NOMO-1 treated with DMSO at 0.1 percent for 48 hours (cell line): ENCODE measurements at regions not wholly inside any gene's neighbourhood (a gene's known extent, or its start where the extent isn't known, plus 50 kb on each side); places are given as distances from the start of the nearest gene placed in this dataset.
"Not testable (repeated sequence)": the region's sequence is repeated elsewhere in the genome, so short reads cannot be mapped to it uniquely, and the experiment has no call there.

Source experiments
- DNase-seq: peaks from one replicate; lab custom pipeline; 2025; ENCODE audit not compliant: unreplicated experiment; lab: John Stamatoyannopoulos, UW

DNA sequence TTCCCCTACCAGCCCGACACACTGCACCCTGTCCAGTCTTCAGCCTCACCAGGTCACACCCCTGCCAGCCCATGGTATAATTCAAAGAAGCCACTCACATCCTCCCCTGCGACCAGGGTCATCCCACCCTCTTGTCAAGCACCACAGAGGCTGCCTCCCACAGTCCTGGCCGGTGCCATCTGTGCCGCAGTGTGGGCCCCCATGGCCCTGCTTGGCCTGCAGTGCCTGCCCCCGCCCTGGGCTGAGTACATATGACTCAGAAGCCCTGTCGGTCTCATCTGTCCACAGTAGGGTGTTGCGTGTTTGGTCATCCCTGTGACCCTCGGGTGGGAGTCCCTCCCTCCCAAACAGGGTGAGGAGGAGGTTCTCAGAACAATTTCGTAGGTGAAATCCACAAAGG lies 190.8 kb upstream of the AJAP1 start:
- DNase-seq, result no peak

DNA sequence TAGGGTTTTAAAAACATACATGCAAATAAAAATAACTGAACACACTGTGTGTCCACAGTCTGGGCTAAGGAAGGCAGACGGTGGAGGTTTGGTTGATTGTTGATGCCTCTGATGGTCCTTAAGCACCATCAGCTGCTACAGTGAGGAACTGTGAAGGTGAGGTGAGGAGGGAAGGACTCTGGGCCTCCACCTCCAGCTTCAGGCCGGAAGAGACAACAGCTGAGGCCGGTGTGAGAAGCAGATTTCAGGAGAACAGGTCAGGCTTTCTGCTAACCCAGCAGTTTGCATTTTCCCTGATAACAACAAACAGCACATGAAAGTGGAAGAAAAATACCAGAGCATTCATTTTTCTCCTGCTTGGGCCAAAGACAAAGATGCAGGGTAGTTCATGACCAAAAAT lies 189.9 kb upstream of the AJAP1 start:
- no peak for DNase-seq

DNA sequence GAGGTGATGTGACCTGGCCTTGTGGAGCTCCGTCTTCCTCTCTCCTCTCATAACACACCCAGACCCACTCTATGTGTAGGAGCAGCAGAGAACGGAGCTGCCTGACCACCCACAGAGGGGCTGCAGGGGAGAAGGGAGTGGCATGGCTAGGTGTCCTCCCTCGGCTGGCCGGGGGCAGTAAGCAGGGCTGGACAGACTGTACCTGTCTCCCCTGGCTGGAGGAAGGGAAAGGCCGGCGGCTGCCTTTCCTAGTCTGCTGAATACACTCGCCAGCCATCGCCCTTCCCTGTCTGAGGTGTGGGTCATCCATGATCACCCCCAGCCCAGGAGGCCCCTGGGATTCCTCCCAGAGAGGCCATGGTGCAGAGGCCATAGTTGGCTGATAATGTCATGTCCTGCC lies 187.2 kb upstream of the AJAP1 start:
- DNase-seq, result no peak

DNA sequence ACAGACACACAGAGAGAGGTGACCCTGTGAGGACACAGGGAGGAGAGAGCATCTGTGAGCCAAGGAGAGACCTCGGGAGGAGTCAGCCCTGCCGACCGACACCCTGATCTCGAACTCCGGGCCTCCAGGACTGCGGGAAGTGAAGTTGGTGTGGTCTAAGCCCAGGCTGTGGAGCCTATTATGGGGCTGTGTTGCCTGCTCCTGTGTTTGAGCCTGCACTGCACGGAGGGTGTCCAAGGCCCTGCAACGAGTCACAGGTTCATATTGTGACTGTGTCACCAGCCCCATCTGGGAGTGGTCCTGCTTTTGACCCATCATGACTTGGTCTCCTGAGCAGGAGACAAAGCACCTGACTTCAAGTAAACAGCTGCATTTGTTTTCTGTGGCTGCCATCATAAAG lies 186.0 kb upstream of the AJAP1 start:
- DNase-seq, result no peak

DNA sequence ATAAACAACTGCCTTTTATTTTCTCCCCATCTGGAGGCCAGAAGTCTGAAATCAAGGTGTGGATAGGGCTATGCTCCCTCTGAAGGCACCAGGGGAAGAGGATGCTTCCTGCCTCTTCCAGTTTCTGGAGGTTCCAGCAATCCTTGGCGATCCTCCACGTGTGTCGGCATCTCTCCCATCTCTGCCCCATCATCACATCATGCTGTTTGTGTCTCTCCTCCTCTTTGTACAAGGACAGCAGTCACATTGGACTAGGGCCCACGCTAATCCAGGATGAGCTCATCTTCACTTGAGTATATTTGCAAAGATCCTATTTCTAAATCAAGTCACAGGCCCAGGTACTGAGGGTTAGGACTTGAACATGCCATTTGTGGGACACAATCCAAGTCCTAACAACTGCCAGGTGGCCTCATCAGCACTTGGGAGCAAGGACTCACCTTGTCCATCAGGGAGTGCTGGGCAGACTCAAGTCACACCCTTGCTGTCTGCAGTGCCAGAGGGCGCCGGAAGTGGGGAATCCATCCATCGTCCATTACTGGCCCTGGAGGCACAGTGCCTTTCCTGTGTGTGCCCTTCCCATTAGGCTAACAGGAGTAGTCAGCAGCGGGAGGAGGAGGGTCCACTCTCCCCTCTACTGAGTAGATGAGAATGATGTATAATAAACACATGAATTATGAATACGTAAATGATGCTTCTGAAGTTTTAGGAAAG lies 185.4 kb upstream of the AJAP1 start:
- DNase-seq, result no peak

DNA sequence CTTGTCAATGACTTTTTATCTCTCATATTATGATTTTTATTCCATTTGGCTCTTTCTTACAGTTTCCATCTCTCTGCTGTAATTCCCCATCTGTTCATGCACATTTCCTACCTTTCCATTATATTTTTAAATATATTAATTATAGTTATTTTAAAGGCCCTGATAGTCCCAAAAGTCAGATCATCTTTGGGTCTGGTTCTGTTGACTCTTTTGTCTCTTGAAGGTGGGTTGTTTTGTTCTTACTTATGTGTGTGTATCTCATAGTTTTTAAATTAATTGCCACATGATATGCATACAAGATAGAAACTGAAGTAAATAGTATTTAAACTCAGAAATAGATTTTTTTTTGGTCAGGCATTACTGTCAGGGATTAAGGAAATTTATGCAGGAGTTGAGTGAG lies 178.0 kb upstream of the AJAP1 start:
- no peak for DNase-seq

DNA sequence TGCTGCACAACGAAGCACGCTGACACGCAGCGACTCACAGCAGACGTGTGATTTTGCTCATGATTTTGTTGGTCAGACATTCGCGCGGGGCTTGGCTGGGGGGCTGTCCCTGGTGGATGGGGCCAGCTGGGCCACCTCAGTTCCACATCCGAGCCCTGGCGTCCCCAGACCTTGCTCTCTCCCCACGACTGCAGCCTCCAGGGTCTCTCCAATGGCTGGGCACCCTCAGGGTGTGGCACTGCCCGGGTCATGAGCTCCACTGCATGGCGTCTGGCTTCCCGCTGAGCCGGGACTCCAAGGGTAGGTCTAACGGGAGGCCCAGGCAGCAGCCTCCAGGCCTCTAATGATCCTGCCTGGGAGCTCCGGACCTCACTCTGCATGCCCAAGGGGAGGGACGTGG lies 173.0 kb upstream of the AJAP1 start:
- DNase-seq, result no peak

DNA sequence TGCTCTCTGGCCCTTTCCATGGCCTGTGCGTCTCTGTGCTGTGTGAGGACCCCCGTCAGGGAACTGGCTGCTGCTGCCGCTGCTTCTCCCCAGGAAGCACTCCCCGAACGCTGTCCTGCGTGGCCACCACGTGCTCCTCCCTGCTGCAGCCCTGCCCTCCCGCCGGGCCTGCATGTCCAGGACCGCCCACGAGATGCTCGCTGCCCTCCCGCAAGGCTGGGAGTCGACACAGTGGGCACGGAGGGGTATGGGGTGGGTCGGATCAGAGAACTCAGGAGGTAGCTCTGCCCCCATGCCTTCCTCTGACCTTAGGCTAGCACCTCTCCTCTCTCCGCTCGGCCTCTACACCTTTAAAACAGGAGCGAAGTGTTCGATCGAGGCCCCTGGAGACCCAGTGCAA lies 171.9 kb upstream of the AJAP1 start:
- DNase-seq, result no peak

DNA sequence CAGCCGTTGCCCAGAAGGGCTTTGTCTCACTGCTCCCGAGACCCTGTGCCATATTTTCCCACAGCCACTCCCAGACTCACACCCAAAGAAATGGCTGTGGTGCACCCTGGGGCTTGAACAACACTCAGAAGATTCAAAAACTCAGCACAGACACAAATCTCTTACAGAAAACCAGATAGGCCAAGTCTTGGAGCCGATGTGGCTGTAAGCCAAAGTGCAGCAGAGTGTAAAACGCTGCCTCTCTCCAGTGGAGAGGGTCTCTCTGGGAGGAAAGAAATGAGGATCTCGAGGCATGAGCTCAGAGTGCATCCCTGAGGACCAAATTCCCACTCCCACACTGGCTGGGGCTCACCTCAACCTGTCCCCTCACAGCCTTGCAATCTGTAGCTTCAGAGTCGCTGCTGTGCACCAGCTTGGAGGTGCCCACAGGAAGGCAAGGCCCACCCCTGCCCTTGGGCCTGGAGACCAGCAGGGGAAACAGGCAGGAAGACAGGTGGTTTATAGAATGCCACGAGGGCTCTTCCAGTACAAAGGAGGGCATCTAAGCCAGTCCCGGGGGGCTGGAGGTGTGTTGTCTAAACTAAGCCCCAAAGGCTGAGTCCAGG lies 171.3 kb upstream of the AJAP1 start:
- DNase-seq, result no peak

DNA sequence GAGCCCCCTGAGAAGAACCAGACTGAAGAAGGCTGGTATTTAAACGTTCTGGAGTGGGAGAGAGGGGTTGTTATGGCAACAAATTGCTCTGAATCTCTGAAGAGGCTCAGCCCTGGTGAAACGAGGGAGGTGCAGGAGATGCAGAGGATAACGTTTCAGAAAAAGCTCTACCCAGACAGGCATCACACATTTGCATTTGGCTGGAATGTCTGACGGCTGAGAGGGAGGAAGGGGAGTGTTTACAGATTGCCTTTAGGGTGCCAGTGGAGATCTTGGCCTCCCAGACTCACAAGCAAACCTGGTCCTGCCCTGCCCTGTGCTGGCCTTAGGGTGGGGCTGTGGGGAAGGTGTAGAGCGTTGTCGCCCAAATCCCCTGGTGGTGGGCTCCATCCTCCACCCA lies 169.0 kb upstream of the AJAP1 start:
- DNase-seq, result no peak

DNA sequence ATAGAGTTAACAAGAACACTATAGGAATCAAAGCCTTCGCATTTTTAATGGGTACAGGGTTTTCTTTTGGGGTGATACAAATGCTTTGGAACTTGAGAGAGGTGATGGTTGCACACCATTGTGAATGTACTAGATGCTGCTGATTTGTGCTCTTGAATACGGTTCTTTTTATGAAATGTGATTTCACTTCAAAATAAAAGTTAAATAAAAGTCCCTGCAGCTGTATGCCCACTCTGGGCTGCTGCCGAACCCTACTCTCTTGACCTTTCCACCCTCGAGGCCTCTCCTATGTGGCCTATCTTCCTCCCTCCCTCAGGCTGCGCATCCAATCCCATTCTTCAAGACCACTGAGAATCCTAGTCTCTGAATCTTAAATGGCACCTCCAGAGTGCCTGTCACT lies 168.5 kb upstream of the AJAP1 start:
- DNase-seq, result no peak

DNA sequence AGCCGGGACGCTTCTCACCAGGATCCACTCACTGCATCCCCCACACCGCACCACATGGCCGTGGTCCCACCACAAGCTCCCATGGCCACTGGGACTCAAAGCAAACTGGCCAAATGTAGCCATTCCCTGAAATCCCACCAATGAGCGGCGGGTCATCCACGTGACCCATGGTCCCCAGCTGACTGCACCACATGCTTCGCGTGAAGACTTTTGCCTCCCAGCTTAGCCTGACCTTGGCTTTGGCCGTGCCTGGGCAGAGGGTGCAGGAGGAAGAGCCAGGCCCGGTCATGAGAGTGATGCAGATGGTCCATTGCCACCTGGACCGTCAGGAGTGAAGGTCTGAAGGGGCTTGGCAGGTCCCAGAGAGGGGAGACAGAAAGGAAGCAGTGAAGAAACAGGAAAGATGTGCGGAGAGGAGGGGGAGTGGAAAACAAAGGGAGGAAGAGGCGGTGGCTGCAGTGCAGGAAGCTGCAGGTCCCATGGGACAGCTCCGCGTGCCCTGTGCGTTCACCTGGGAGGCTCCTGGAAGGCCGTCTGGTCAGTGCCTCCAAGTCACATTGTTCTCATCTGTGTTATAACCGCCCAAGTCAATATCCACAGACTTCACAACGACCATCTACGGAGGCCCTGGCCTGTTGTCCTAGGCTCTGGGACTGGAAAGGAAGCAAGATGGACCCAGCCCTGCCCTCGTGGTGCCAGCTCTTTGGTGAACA lies 167.8 kb upstream of the AJAP1 start:
- no peak for DNase-seq

DNA sequence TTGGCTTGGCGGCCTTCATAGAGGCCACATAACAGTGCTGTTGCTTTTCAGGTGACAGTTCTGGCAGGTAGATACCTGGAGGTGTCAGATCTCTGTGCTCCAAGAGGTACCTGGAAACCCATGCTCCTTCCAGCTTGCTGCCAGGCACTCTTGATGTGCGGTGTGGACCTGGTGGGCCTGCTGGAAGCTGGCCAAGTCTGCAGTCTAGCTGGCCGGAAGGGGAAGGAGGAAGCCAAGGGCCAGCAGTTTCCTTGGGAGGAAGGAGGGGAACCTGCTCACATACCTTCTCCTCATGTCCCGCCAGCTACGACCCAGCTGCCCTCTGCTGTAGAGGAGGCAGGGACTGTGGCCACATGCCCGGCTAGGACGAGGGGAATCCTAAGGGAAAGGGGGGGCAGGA lies 166.4 kb upstream of the AJAP1 start:
- no peak for DNase-seq

DNA sequence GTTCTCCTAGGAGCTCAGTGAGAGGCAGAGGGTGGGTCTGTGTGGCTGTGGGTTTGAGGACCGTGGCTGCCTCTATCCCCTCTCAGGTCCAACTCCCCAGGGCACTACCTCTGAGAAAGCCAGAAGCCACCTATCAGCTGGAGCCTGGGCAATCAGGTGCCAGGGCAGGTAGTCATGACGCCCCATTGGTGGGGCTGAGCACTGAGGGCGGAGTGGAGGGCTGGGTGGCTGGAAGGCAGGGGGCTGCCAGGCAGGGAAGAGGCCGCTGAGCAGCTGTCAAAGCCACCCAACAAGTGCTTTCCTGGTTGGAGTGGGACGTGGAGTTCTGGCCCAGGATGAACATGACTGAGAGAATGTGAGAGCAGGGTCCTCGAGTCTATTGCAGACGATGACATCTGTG lies 164.9 kb upstream of the AJAP1 start:
- DNase-seq, result no peak

DNA sequence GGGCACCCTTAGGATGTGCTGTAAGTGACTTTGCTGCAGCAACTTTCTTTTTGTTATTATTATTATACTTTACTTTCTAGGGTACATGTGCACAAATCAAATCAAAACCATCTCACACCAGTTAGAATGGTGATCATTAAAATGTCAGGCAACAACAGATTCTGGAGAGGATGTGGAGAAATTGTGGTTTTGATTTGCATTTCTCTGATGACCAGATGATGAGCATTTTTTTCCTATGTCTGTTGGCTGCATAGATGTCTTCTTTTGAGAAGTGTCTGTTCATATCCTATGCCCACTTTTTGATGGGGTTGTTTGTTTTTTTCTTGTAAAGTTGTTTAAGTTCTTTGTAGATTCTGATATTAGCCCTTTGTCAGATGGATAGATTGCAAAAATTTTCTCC lies 164.4 kb upstream of the AJAP1 start:
- DNase-seq, result not testable (repeated sequence)

DNA sequence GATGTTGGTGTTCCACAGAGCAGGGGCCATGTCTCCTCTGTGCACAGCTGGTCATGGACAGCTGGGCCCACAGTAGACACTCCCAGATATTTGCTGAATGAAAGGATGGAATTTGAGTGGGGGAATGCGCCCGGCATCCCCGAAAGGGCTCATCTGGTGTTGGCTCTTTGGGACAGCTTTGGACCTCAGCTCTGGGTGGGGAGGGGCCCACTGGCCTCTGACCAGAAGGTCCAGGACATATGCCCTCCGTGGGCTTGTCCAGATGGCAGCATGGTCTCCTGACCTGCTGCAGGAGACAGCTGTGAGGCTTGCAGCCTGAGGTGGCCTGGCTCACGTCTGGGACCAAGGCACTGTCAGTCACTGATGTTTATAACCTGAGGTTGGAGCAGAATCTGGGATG lies 160.4 kb upstream of the AJAP1 start:
- DNase-seq, result no peak

DNA sequence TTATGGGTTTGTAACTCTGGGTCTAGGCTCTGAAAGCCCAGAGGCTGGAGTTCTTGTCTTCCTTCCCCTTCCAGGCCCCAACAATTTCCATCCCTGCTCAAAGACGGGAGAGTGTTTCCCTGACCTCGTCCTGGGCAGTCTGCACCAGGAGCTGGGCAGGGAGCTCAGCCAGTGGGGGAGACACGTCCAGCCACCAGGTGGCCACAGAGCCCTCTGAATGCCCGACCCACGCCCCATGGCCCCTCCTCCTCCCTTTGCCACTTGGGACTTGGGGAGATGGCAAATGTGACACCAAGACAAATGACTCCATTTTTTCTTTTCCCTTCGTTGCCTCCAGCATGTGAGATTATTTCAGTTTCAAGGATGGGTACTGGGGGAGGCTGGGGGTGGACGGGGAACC lies 159.9 kb upstream of the AJAP1 start:
- no peak for DNase-seq

DNA sequence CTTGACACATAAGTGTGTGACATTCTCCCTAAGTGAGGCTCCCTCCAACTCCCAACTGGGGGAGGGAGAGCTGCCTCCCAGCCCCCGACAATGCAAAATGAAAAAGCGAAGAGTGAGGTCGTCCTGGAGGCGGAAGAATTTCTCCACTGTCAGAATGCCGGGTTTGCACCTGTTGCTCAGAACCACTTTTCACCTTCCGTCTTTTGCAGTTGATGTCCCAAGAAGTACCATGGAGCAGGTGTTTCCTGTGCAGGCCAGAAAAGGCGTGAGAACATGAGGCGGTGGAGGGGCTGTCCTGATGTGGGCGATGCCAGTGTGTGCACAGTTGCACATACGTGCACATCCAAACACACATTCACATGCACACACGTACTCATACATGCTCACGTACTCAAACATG lies 158.6 kb upstream of the AJAP1 start:
- DNase-seq, result no peak

DNA sequence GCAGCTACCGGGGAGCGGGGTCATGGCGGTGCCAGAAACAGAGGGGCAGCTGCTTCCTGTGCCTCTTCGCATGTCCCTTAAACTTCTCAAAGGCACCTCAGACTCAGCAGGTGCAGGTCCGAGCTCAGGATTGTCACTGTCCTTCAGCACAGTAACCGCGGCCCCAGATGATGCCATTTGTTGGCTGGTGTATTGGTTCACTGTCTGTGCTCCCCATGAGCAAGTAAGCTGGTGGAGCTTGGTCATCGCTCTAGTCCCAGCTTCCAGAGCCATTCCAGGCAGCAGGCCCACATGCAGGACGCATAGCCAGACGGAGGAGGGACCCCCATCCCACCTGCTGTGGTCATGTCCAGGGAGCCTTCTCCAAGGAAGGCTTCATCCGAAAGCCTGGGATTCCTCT lies 154.0 kb upstream of the AJAP1 start:
- no peak for DNase-seq

DNA sequence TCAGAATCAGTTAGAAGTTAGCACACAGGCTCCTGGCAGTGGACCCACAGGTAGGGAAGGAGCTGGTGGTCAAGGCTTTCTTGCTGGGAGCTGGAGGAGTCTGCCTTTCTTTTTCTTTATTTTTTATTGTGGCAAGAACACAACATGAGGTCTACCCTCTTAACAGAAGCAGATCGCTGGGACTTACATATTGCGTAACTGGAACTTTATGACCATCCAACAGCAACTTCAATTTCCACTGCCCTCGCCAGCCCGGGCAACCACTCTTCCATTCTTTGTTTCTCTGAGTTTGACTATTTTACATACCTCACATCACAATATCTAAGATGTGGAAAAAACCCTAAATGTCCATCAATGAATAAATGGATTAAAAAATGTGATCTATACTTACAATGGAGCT lies 147.8 kb upstream of the AJAP1 start:
- DNase-seq, result no peak

DNA sequence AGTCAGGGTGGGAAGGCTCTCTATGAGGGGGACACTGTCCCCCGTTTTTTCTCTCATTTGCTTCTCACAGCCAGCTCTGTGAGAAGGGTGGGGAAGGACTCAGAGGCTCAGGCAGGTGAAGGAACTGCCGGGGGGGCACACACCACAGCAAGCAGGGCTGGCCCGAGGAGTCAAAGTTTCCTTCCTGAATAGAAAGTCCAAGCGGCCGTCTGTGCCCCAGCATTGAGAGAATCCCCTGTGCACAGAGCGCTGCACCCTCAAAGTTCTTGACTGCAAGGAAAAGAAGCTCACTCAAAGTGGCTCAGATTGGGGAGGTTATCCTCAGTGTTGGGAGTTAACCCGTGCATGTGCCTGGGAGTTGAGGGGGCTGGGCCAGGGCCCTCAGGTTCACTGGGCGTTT lies 145.2 kb upstream of the AJAP1 start:
- no peak for DNase-seq

DNA sequence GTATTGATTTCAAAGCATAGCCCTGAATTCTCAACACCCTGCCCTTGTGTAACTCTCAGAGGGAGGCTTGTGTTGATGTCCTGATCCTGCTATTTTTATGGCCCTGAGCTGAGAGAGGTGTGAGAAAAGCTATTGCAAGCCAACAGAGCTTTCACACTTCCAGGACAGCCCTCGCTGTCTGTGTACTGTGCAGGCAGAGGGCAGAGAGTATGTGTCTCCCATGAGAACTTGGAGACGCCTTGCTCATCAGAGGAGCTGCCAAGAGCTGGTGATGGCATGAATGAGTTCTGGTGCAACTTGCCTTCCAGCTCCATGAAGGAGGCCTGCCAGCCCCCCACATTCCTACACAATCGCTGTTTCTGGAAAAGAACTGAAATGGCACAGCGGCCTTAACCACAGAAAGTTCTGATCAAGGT lies 144.1 kb upstream of the AJAP1 start:
- DNase-seq, result no peak

DNA sequence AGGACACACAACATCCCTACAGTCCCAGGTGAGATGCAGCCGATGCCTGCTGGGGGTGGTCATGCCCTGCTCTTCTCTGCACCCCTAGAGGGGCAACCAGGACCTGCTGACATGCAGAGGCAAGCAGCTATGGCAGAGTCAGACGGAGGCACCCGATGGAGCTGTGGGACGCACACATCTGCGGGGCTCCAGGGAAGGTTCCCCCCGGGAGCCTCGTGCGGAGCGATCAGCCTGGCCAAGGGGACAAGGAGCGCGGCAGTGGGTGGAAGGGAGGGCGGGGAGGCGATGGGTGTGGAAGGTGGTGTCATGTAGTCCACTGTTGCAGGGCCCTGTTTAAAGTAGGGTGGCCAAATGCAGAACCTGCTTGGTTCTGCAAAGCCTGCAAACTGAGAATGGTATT lies 143.0 kb upstream of the AJAP1 start:
- DNase-seq, result no peak
